Panc1 (cell line): ENCODE measurements at regions not wholly inside any gene's neighbourhood (a gene's known extent, or its start where the extent isn't known, plus 50 kb on each side); places are given as distances from the start of the nearest gene placed in this dataset.

ENCODE experiments used
- ATAC-seq: fragments of 200-7000 bp; cut with Tn5 transposase; 2 replicates; pipeline ENCODE4 v1.9.1; 2020; ENCODE audit warnings: mild to moderate bottlenecking, moderate library complexity
- BruUV-seq: library from RNA; stranded (reverse); fragments of 400-500 nt; replicated peaks from 2 replicates; lab custom pipeline; 2021; lab: Mats Ljungman, UMichigan
- CTCF ChIA-PET: fragments of 300-600 bp; sonication (Branson Sonifier 250); formaldehyde crosslinking; loops from one replicate; lab custom pipeline; 2022; ENCODE audit warnings: antibody characterized with exemption; lab: Charles Lee
- POLR2A ChIA-PET: fragments of 300-600 bp; sonication (Branson Sonifier 250); formaldehyde crosslinking; loops from one replicate; lab custom pipeline; 2022; ENCODE audit warnings: antibody characterized with exemption; lab: Charles Lee
- DNase-seq: peaks from one replicate; pipeline ENCODE4 v3.0.0-alpha.2; 2010; ENCODE audit warnings: low read depth, low spot score
- H3K27ac ChIP-seq: 2 replicates; pipeline ENCODE4 v1.5.1; 2011; ENCODE audit warnings: mild to moderate bottlenecking, low read length, inconsistent platforms
- H3K27me3 ChIP-seq: fragments of 200-500 bp; sonication (Bioruptor generic); 2 replicates; pipeline ENCODE4 v1.6.0; 2014; ENCODE audit warnings: low read length, inconsistent platforms; ENCODE audit not compliant: control insufficient read depth, insufficient read depth
- H3K36me3 ChIP-seq: fragments of 200-500 bp; sonication (Bioruptor generic); 2 replicates; pipeline ENCODE4 v1.5.1; 2014; ENCODE audit warnings: inconsistent platforms, mild to moderate bottlenecking, low read length, moderate library complexity; ENCODE audit not compliant: control insufficient read depth, insufficient read depth
- H3K4me1 ChIP-seq: 2 replicates; pipeline ENCODE4 v1.5.1; 2011; ENCODE audit warnings: inconsistent platforms, mild to moderate bottlenecking, low read length, moderate library complexity; ENCODE audit not compliant: control insufficient read depth, insufficient read depth
- H3K4me3 ChIP-seq, 2 experiments: 2 replicates each; pipeline ENCODE4 v1.5.1; 2011 to 2012; ENCODE audit warnings: low read depth in 2 of 2, low read length in 2 of 2, mild to moderate bottlenecking in 2 of 2, inconsistent platforms in 1 of 2, moderate library complexity in 1 of 2
- H3K9me3 ChIP-seq: fragments of 200-500 bp; sonication (Bioruptor generic); 2 replicates; pipeline ENCODE4 v1.5.1; 2014; ENCODE audit warnings: low read depth, mild to moderate bottlenecking, inconsistent platforms, low read length, moderate library complexity; ENCODE audit not compliant: control insufficient read depth, insufficient read depth
- POLR2AphosphoS5 ChIP-seq: IDR thresholded peaks from 2 replicates; pipeline ENCODE4 v1.6.1; 2012; ENCODE audit warnings: mild to moderate bottlenecking, low read depth, low read length, moderate library complexity
- SIN3A ChIP-seq: IDR thresholded peaks from 2 replicates; pipeline ENCODE4 v1.6.1; 2012; ENCODE audit warnings: low read depth, mild to moderate bottlenecking, low read length, moderate library complexity, borderline replicate concordance; ENCODE audit not compliant: insufficient read depth
- TCF7L2 ChIP-seq: IDR thresholded peaks from 2 replicates; pipeline ENCODE4 v1.6.1; 2011; ENCODE audit warnings: mild to moderate bottlenecking, low read depth, low read length, inconsistent platforms
- in situ Hi-C: cut with HindIII; loops from 2 replicates; pipeline ENCODE4 v1.10.0; 2016; ENCODE audit warnings: low sequenced_read_pairs, low pct_unique_long_range_greater_than_20kb
- intact Hi-C: fragments of 100-400 bp; cut with micrococcal nuclease; formaldehyde crosslinking; loops from one replicate; pipeline ENCODE4 v1.10.0; 2022; ENCODE audit not compliant: unreplicated experiment
- TF ChIP-seq, protein P1 (sequence below), 2 experiments: IDR thresholded peaks; 2 replicates each; pipeline ENCODE4 v1.6.1; 2011 to 2012; ENCODE audit warnings: low read depth in 2 of 2, control low read depth in 1 of 2, low read length in 1 of 2, mild to moderate bottlenecking in 1 of 2, moderate library complexity in 1 of 2; ENCODE audit not compliant: insufficient read depth in 1 of 2
- TF ChIP-seq, protein P2 (sequence below): fragments of 450-650 bp; IDR thresholded peaks from 2 replicates; pipeline ENCODE4 v1.5.1; 2017; ENCODE audit warnings: mild to moderate bottlenecking

DNA sequence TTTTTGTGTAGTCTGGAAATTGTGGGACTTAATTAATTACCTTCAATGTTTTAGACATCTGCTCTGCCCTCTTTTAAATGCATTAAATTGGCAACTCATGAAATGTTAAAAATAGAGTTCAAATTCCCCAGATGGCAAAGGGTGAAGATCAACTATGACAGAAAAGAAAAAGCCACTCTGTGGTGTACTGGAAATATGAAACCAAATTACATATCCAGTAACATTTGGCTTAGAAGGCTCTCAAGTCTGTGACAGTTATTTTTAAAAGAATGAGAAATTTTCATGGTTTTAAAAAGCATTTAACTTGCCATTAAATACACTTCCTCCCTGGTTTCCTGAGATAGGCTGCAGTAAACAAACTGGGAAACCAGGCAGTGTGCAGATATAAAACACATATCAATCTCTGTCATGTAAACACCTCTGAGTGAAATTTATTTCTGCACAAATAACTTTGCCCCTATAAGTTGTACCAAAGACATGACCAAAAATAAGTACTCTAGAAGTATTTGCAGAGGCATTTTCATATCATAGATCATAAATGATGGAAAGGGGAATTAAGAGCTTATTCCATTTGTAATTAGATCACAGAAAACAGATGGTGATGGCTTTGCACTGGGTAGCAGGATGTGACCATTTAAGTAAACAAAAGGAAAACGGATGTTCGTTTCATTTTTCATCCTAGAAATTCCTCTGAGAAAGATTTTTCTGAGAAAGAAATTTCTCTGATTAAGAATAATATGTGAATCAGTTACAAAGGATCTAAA, 360.1 kb downstream of the SAMD5 start:
- TF ChIP-seq POLR2AphosphoS5, result no peak
- no peak for TF ChIP-seq SIN3A
- TF ChIP-seq, protein P1, sequence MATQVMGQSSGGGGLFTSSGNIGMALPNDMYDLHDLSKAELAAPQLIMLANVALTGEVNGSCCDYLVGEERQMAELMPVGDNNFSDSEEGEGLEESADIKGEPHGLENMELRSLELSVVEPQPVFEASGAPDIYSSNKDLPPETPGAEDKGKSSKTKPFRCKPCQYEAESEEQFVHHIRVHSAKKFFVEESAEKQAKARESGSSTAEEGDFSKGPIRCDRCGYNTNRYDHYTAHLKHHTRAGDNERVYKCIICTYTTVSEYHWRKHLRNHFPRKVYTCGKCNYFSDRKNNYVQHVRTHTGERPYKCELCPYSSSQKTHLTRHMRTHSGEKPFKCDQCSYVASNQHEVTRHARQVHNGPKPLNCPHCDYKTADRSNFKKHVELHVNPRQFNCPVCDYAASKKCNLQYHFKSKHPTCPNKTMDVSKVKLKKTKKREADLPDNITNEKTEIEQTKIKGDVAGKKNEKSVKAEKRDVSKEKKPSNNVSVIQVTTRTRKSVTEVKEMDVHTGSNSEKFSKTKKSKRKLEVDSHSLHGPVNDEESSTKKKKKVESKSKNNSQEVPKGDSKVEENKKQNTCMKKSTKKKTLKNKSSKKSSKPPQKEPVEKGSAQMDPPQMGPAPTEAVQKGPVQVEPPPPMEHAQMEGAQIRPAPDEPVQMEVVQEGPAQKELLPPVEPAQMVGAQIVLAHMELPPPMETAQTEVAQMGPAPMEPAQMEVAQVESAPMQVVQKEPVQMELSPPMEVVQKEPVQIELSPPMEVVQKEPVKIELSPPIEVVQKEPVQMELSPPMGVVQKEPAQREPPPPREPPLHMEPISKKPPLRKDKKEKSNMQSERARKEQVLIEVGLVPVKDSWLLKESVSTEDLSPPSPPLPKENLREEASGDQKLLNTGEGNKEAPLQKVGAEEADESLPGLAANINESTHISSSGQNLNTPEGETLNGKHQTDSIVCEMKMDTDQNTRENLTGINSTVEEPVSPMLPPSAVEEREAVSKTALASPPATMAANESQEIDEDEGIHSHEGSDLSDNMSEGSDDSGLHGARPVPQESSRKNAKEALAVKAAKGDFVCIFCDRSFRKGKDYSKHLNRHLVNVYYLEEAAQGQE (IDR thresholded peaks at IDR 0.05; ENCODE audit: insufficient read depth in 1 of 2, low read depth in 2 of 2, low read length in 1 of 2), result no peak
- no peaks in the 10 kb centered on the region for H3K36me3 ChIP-seq
- ChIA-PET POLR2A (no interaction called here), CTCF (no interaction called here)
- no peaks in the 10 kb centered on the region for H3K9me3 ChIP-seq
- H3K27me3 ChIP-seq, result no peaks in the 10 kb centered on the region
- H3K27ac ChIP-seq, result no peak overlapping the region
- in situ Hi-C loops (no loop called here), intact Hi-C loops (no loop called here)
- DNase-seq (no peak), ATAC-seq (no peak)
- H3K4me3 ChIP-seq, result no peak overlapping the region
- H3K4me1 ChIP-seq, result no peaks in the 10 kb centered on the region
- BruUV-seq, result no TSS peak

DNA sequence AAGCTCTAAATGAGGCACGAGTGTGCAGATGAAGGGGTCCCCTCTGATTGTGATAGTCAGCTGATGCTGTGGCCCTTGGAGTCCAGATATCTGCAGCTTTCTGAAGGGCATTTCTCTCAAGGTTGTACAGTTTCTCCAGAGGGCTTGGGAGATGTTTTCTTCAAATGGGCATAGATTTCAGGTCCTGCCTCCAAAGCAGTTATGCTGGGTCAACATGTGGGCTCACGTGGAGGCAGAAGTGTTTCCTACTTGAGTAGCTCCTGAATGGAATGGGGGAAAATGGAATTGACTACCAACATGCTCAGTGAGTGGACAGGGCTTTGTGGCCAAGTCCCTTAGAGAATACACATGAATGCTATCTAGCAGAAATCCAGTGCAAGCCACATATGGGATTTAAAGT, 360.7 kb downstream of the SAMD5 start:
- DNase-seq, result no peak
- BruUV-seq, result no TSS peak
- no peak for ATAC-seq
- in situ Hi-C loops (no loop called here), intact Hi-C loops (no loop called here)
- no peak for TF ChIP-seq POLR2AphosphoS5
- TF ChIP-seq, protein P2, sequence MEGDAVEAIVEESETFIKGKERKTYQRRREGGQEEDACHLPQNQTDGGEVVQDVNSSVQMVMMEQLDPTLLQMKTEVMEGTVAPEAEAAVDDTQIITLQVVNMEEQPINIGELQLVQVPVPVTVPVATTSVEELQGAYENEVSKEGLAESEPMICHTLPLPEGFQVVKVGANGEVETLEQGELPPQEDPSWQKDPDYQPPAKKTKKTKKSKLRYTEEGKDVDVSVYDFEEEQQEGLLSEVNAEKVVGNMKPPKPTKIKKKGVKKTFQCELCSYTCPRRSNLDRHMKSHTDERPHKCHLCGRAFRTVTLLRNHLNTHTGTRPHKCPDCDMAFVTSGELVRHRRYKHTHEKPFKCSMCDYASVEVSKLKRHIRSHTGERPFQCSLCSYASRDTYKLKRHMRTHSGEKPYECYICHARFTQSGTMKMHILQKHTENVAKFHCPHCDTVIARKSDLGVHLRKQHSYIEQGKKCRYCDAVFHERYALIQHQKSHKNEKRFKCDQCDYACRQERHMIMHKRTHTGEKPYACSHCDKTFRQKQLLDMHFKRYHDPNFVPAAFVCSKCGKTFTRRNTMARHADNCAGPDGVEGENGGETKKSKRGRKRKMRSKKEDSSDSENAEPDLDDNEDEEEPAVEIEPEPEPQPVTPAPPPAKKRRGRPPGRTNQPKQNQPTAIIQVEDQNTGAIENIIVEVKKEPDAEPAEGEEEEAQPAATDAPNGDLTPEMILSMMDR, result no peak
- no peak for TF ChIP-seq SIN3A
- TF ChIP-seq, protein P1 (IDR thresholded peaks at IDR 0.05; ENCODE audit: insufficient read depth in 1 of 2, low read depth in 2 of 2, low read length in 1 of 2), result no peak
- no peak for TF ChIP-seq TCF7L2
- Histone ChIP-seq H3K27me3 (no peaks in the 10 kb centered on the region), H3K4me3 (no peak overlapping the region), H3K36me3 (no peaks in the 10 kb centered on the region), H3K4me1 (no peaks in the 10 kb centered on the region), H3K27ac (no peak overlapping the region), H3K9me3 (no peaks in the 10 kb centered on the region)
- CTCF ChIA-PET, result no interaction called here
- POLR2A ChIA-PET, result no interaction called here
